ENCODE measurements at regions not wholly inside any gene's neighbourhood (a gene's known extent, or its start where the extent isn't known, plus 50 kb on each side); places are given as distances from the start of the nearest gene placed in this dataset.

DNA sequence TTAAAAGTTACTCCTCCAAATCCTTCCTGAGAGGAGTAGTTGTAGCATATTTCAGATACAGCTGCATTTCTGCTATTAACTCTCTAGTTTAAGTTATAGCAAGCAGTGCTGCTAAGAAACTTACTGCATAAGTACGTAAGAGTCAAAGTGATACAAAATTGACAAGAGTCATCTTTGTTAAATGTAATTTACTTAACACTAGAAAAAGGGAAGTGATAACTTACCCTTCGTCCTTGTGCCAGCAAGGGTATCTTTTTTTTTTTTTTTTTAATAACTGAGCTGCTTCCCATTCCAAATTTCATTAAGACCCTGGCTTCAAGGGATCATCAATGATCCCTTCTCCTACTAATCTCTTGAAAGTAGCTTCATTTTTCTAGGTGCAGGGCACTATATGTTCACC, 493.0 kb downstream of the PLCL1 start:
- H3K27ac Mint-ChIP-seq: no peak overlapping the region
- ATAC-seq (ENCODE audit: low read depth): no peak
- intact Hi-C loops (cut with micrococcal nuclease): no loop called here

DNA sequence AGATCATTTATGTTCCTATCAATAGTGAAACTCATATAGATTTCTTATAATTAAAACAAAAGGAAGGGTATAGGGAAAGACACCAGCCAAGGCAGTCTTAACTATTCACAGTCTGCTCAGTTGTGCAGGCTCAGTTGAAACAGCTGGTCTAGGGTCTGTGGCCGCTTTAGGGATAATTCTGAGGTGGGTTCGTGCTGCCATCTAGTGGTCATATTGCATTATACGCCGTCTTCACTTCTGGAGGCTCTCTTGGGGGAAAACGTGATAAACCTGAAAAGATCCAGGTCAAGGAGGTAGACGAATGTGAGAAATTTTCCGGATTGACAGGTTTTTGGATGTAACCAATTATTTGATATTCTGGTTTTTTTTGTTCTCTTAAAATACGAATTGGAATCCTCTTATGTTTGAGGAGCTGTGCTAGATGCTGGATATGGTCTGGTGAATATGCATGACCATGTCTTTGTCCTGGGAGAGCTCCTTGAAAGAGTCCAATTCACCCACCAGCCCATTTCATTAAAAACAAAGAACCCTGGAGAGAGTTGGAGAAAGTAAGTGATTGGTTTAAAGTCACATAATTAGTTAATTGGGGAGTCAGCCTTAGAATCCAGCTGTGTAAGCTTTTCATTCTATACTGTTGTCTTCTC, 492.4 kb downstream of the PLCL1 start:
- Mint-ChIP-seq H3K9me3 (ENCODE audit: insufficient read depth) (no peaks in the 10 kb centered on the region), H3K27me3 (peaks cover 11% of the 10 kb centered on the region), H3K4me3 (no peak overlapping the region), H3K27ac (no peak overlapping the region), H3K4me1 (peaks cover 4% of the 10 kb centered on the region)
- WGBS (ENCODE audit: insufficient coverage): 6% methylated on average over 7 of the region's 8 CpGs
- CTCF ChIA-PET: interaction anchor here (0.6 to 5.7 kb wide), 21 partner anchors 8 to 1502 kb away, joined by 3 to 66 read pairs (median 4); partner anchors contain the start of genes COQ10B and MARS2
- intact Hi-C loops (cut with micrococcal nuclease): no loop called here
- peak; percentile 60 for DNase-seq
- Histone ChIP-seq H3K36me3 (replicated peaks in 1 of 2; ENCODE audit: control extremely low read depth in 1 of 2, control insufficient read depth in 1 of 2, extremely low read depth in 1 of 2, insufficient read depth in 2 of 2, low read length in 1 of 2) (no peaks in the 10 kb centered on the region), H3K27ac (ENCODE audit: low read length in 2 of 2) (no peak overlapping the region), H3K4me1 (ENCODE audit: control insufficient read depth in 2 of 2, insufficient read depth in 2 of 2, low read length in 2 of 2) (no peaks in the 10 kb centered on the region), H3K9ac (ENCODE audit: low read length) (no peak overlapping the region), H3K9me3 (ENCODE audit: control extremely low read depth in 1 of 3, control insufficient read depth in 2 of 3, insufficient read depth in 1 of 3, low read length in 2 of 3) (no peaks in the 10 kb centered on the region), H3K27me3 (replicated peaks in 1 of 4; ENCODE audit: control extremely low read depth in 1 of 4, control insufficient read depth in 3 of 4, insufficient read depth in 4 of 4, low read length in 3 of 4) (peaks cover 0 to 7% (median 0%) of the 10 kb centered on the region in 4 experiments), H3K79me2 (ENCODE audit: control insufficient read depth, insufficient read depth, low read length) (no peaks in the 10 kb centered on the region), H3K4me2 (replicated peaks; ENCODE audit: low read depth, low read length, poor library complexity, severe bottlenecking) (no peak overlapping the region), H2AFZ (ENCODE audit: insufficient read depth, low read depth, low read length, poor library complexity, severe bottlenecking) (peak overlapping the region; percentile 14), H3K4me3 (ENCODE audit: control extremely low read depth in 1 of 5, extremely low read depth in 1 of 5, insufficient read depth in 1 of 5, low read depth in 2 of 5, low read length in 4 of 5) (no peak overlapping the region), H4K20me1 (ENCODE audit: control insufficient read depth, insufficient read depth, low read length, poor library complexity, severe bottlenecking) (no peaks in the 10 kb centered on the region)
- POLR2A ChIA-PET: no interaction called here
- ATAC-seq (ENCODE audit: low read depth): peak; percentile 69
- TF ChIP-seq, protein P1, sequence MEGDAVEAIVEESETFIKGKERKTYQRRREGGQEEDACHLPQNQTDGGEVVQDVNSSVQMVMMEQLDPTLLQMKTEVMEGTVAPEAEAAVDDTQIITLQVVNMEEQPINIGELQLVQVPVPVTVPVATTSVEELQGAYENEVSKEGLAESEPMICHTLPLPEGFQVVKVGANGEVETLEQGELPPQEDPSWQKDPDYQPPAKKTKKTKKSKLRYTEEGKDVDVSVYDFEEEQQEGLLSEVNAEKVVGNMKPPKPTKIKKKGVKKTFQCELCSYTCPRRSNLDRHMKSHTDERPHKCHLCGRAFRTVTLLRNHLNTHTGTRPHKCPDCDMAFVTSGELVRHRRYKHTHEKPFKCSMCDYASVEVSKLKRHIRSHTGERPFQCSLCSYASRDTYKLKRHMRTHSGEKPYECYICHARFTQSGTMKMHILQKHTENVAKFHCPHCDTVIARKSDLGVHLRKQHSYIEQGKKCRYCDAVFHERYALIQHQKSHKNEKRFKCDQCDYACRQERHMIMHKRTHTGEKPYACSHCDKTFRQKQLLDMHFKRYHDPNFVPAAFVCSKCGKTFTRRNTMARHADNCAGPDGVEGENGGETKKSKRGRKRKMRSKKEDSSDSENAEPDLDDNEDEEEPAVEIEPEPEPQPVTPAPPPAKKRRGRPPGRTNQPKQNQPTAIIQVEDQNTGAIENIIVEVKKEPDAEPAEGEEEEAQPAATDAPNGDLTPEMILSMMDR (IDR thresholded peaks at IDR 0.05): peak; percentile 93
- no peak for TF ChIP-seq EZH2 (IDR thresholded peaks at IDR 0.05; ENCODE audit: borderline replicate concordance, insufficient read depth, low read depth, low read length, poor library complexity, severe bottlenecking)

More for the DNA sequence above, 493.0 kb downstream of the PLCL1 start:
- H3K9me3 ChIP-seq (ENCODE audit: control extremely low read depth in 1 of 3, control insufficient read depth in 2 of 3, insufficient read depth in 1 of 3, low read length in 2 of 3): no peaks in the 10 kb centered on the region
- DNase-seq: no peak
- H3K4me2 ChIP-seq (replicated peaks; ENCODE audit: low read depth, low read length, poor library complexity, severe bottlenecking): no peak overlapping the region
- H3K9ac ChIP-seq (ENCODE audit: low read length): no peak overlapping the region
- Mint-ChIP-seq H3K4me1 (peaks cover 4% of the 10 kb centered on the region), H3K9me3 (ENCODE audit: insufficient read depth) (no peaks in the 10 kb centered on the region), H3K4me3 (no peak overlapping the region), H3K27me3 (peaks cover 11% of the 10 kb centered on the region)
- H3K27ac ChIP-seq (ENCODE audit: low read length in 2 of 2): no peak overlapping the region
- no peaks in the 10 kb centered on the region for H3K4me1 ChIP-seq (ENCODE audit: control insufficient read depth in 2 of 2, insufficient read depth in 2 of 2, low read length in 2 of 2)
- no CpG with 5 or more reads among the region's 2 CpGs for WGBS (ENCODE audit: insufficient coverage)
- H3K4me3 ChIP-seq (ENCODE audit: control extremely low read depth in 1 of 5, extremely low read depth in 1 of 5, insufficient read depth in 1 of 5, low read depth in 2 of 5, low read length in 4 of 5): no peak overlapping the region
- H3K79me2 ChIP-seq (ENCODE audit: control insufficient read depth, insufficient read depth, low read length): no peaks in the 10 kb centered on the region
- no peaks in the 10 kb centered on the region for H4K20me1 ChIP-seq (ENCODE audit: control insufficient read depth, insufficient read depth, low read length, poor library complexity, severe bottlenecking)
- no peaks in the 10 kb centered on the region for H3K36me3 ChIP-seq (replicated peaks in 1 of 2; ENCODE audit: control extremely low read depth in 1 of 2, control insufficient read depth in 1 of 2, extremely low read depth in 1 of 2, insufficient read depth in 2 of 2, low read length in 1 of 2)
- ChIA-PET POLR2A (no interaction called here), CTCF (interaction anchor here (0.7 to 5.7 kb wide), 20 partner anchors 8 to 1501 kb away, joined by 3 to 66 read pairs (median 4); partner anchors contain the start of genes COQ10B and MARS2)
- peak overlapping the region; percentile 14 for H2AFZ ChIP-seq (ENCODE audit: insufficient read depth, low read depth, low read length, poor library complexity, severe bottlenecking)
- TF ChIP-seq EZH2 (IDR thresholded peaks at IDR 0.05; ENCODE audit: borderline replicate concordance, insufficient read depth, low read depth, low read length, poor library complexity, severe bottlenecking): no peak
- TF ChIP-seq, protein P1 (IDR thresholded peaks at IDR 0.05): no peak
- H3K27me3 ChIP-seq (replicated peaks in 1 of 4; ENCODE audit: control extremely low read depth in 1 of 4, control insufficient read depth in 3 of 4, insufficient read depth in 4 of 4, low read length in 3 of 4): peaks cover 0 to 7% (median 0%) of the 10 kb centered on the region in 4 experiments
